Uterus (tissue), 3 donors: ENCODE measurements at regions not wholly inside any gene's neighbourhood (a gene's known extent, or its start where the extent isn't known, plus 50 kb on each side); places are given as distances from the start of the nearest gene placed in this dataset.

Experiments used
- DNase-seq, 2 donors: peaks; one replicate each; pipeline ENCODE4 v3.0.0-alpha.2; 2019 to 2020
- H3K27ac ChIP-seq, 2 donors: fragments of 200-600 bp; sonication (generic); 1 replicate in 1 of 2; 2 replicates in 1 of 2; pipeline ENCODE4 v1.5.1; 2016 to 2018
- H3K27me3 ChIP-seq, 2 donors: fragments of 200-600 bp; sonication (generic); one replicate each; pipeline ENCODE4 v1.5.1; 2018 to 2019; ENCODE audit warnings: control low read depth in 1 of 2
- H3K36me3 ChIP-seq, 2 donors: fragments of 200-600 bp; sonication (generic); one replicate each; pipeline ENCODE4 v1.5.1; 2019; ENCODE audit warnings: control low read depth in 1 of 2
- H3K4me1 ChIP-seq, 2 donors: fragments of 200-600 bp; sonication (generic); one replicate each; pipeline ENCODE4 v1.5.1; 2018 to 2019; ENCODE audit warnings: control low read depth in 1 of 2
- H3K4me3 ChIP-seq, 2 donors: fragments of 200-600 bp; sonication (generic); 1 replicate in 1 of 2; 2 replicates in 1 of 2; pipeline ENCODE4 v1.5.1; 2018 to 2019; ENCODE audit warnings: mild to moderate bottlenecking in 1 of 2
- H3K9me3 ChIP-seq, 2 donors: fragments of 200-600 bp; sonication (generic); one replicate each; pipeline ENCODE4 v1.5.1; 2019; ENCODE audit warnings: control low read depth in 1 of 2
- POLR2A ChIP-seq, 2 donors: fragments of 450-650 bp; IDR thresholded peaks; one replicate each; pipeline ENCODE4 v1.6.1; 2016; ENCODE audit warnings: antibody characterized with exemption in 2 of 2, mild to moderate bottlenecking in 1 of 2, moderate library complexity in 1 of 2
- intact Hi-C: fragments of 100-400 bp; cut with DNase I; formaldehyde crosslinking; loops from one replicate; pipeline ENCODE4 v1.15.1; 2023; ENCODE audit warnings: low total_unique reads
- TF ChIP-seq, protein P1 (sequence below), 4 experiments: fragments of 200-600 bp in 2 of 4; fragments of 450-650 bp in 2 of 4; sonication (generic) in 2 of 4; IDR thresholded peaks; one replicate each; pipeline ENCODE4 v1.5.1; 2016 to 2019; ENCODE audit warnings: antibody characterized with exemption in 4 of 4, mild to moderate bottlenecking in 2 of 4, moderate library complexity in 1 of 4
- donor health status: DM: yes; HTN: yes; CAD: no.

DNA sequence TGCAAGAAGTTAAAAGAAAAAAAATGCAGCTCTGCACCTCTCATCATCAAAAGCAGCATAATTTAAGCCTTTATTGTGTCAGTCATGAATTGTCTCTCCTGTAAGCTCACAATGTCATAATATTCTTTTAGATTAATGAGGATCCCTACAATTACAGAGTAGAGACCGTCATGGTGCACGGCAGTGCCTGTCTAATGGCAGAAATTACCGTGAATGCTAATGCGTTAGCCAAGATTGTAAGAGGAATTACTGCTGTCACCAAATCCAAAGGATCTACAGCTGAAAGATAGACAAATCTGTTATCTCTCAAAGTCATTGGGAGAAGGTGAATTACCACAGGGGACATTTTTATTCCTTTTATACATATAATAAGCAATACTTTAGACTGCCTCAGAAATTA, 631.6 kb upstream of the NRSN1 start:
- intact Hi-C loops, result no loop called here
- no peaks in the 10 kb centered on the region for H3K4me1 ChIP-seq
- H3K27me3 ChIP-seq, result no peaks in the 10 kb centered on the region
- no peaks in the 10 kb centered on the region for H3K9me3 ChIP-seq
- H3K4me3 ChIP-seq, result no peak overlapping the region
- no peaks in the 10 kb centered on the region for H3K36me3 ChIP-seq
- no peak overlapping the region for H3K27ac ChIP-seq
- DNase-seq, result no peak
- no peak for TF ChIP-seq POLR2A (IDR thresholded peaks at IDR 0.05)
- TF ChIP-seq, protein P1, sequence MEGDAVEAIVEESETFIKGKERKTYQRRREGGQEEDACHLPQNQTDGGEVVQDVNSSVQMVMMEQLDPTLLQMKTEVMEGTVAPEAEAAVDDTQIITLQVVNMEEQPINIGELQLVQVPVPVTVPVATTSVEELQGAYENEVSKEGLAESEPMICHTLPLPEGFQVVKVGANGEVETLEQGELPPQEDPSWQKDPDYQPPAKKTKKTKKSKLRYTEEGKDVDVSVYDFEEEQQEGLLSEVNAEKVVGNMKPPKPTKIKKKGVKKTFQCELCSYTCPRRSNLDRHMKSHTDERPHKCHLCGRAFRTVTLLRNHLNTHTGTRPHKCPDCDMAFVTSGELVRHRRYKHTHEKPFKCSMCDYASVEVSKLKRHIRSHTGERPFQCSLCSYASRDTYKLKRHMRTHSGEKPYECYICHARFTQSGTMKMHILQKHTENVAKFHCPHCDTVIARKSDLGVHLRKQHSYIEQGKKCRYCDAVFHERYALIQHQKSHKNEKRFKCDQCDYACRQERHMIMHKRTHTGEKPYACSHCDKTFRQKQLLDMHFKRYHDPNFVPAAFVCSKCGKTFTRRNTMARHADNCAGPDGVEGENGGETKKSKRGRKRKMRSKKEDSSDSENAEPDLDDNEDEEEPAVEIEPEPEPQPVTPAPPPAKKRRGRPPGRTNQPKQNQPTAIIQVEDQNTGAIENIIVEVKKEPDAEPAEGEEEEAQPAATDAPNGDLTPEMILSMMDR (IDR thresholded peaks at IDR 0.05), result no peak

DNA sequence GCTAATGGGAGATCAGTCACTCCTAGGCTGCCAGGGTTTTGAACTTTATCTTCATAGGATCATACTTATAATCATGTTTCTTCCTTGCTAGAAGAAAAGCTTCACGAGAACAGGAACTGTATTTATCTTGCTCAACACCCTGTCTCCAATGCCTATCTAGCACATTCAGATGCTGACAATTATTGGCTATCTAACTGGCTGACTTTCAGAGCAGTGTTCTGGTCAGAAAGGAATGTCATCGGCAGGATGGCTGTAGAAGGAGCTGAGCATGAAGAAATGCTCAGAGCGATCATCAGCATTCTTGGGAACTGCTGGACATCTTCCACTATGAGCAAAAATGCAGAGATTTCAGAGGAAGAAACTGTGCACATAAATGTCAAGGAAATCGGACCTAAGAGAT, 628.0 kb upstream of the NRSN1 start:
- no peak for DNase-seq
- Histone ChIP-seq H3K27me3 (no peaks in the 10 kb centered on the region), H3K36me3 (no peaks in the 10 kb centered on the region), H3K27ac (no peak overlapping the region), H3K9me3 (no peaks in the 10 kb centered on the region), H3K4me1 (no peaks in the 10 kb centered on the region), H3K4me3 (no peak overlapping the region)
- TF ChIP-seq, protein P1 (IDR thresholded peaks at IDR 0.05), result no peak
- TF ChIP-seq POLR2A (IDR thresholded peaks at IDR 0.05), result no peak
- intact Hi-C loops, result no loop called here

DNA sequence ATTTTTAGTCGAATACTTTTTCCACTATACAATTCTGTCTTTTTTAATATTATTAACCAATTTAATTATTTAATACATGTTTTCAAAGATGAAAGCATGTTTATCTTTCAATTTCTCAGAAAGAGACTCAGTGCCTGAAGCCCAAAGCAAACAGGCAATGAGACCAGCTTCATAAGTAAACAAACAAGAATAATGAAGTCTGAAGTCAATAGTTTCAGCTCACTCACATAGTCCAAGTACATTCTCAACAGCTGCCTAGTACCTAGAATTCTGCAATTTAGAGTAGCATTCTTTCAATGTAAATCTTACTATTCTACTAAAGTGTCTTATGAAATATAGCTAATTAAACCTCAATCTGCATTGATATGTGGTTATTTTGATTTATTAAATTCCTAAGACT, 626.5 kb upstream of the NRSN1 start:
- Histone ChIP-seq H3K27ac (no peak overlapping the region), H3K4me3 (no peak overlapping the region), H3K27me3 (no peaks in the 10 kb centered on the region), H3K4me1 (no peaks in the 10 kb centered on the region), H3K36me3 (no peaks in the 10 kb centered on the region), H3K9me3 (no peaks in the 10 kb centered on the region)
- TF ChIP-seq, protein P1 (IDR thresholded peaks at IDR 0.05), result no peak
- no peak for TF ChIP-seq POLR2A (IDR thresholded peaks at IDR 0.05)
- DNase-seq, result no peak
- intact Hi-C loops, result no loop called here

DNA sequence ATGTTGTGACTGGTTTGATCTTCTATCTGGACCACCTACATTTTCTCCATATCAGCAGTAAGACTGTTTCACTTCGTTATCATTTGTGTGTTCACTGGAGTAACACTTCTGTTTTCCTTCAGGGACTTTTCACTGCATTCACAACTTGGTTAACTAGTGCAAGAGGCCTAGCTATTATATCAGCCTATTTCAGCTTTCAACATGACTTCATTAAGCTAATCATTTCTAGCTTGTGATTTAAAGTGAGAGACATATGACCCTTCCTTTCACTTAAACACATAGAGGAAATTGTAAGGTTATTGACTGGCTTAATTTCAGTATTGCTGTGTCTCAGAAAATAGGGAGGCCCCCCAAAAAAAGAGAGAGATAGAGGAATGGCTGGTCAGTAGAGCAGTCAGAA, 622.8 kb upstream of the NRSN1 start:
- no peaks in the 10 kb centered on the region for H3K27me3 ChIP-seq
- no peaks in the 10 kb centered on the region for H3K9me3 ChIP-seq
- DNase-seq, result no peak
- TF ChIP-seq POLR2A (IDR thresholded peaks at IDR 0.05), result no peak
- TF ChIP-seq, protein P1 (IDR thresholded peaks at IDR 0.05), result no peak
- no peaks in the 10 kb centered on the region for H3K4me1 ChIP-seq
- no peak overlapping the region for H3K4me3 ChIP-seq
- no peak overlapping the region for H3K27ac ChIP-seq
- H3K36me3 ChIP-seq, result no peaks in the 10 kb centered on the region
- intact Hi-C loops, result no loop called here

DNA sequence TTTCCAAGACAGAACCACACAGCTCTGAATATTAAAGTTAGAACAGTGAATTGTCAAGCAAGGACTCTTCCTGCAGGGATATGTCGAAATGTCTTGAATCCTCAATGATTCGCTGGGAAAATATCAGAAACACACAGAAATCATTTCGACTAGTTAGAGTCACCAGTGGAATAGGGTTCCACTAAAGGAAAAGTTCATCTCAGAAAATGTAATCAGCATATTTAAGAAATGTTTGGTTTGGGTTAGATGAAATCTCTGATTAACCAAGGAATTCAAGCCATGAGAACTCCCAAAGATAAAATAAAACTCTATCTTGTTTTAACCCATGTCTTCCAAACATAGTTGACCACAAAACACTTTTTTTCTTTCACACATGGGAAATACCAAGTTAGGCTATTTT, 621.0 kb upstream of the NRSN1 start:
- intact Hi-C loops, result no loop called here
- Histone ChIP-seq H3K27ac (no peak overlapping the region), H3K9me3 (no peaks in the 10 kb centered on the region), H3K27me3 (no peaks in the 10 kb centered on the region), H3K36me3 (no peaks in the 10 kb centered on the region), H3K4me3 (no peak overlapping the region), H3K4me1 (no peaks in the 10 kb centered on the region)
- no peak for DNase-seq
- TF ChIP-seq, protein P1 (IDR thresholded peaks at IDR 0.05), result no peak
- TF ChIP-seq POLR2A (IDR thresholded peaks at IDR 0.05), result no peak
